Embryonic facial prominence (tissue), 1 donor: ENCODE measurements at regions not wholly inside any gene's neighbourhood (a gene's known extent, or its start where the extent isn't known, plus 50 kb on each side); places are given as distances from the start of the nearest gene placed in this dataset.
A peak's percentile ranks its signal among the peaks of the same experiment; 100 is the strongest.
"Not testable (repeated sequence)": the region's sequence is repeated elsewhere in the genome, so short reads cannot be mapped to it uniquely, and the experiment has no call there.

ENCODE experiments used
- DNase-seq: peaks from one replicate; pipeline ENCODE4 v3.0.0-alpha.2; 2016; ENCODE audit errors: extremely low spot score

GRCh38 chr5:20832204-20833080 lies 844.4 kb upstream of the CDH18 start:
- DNase-seq = peak; percentile 6

- not testable (repeated sequence) for DNase-seq
These were observed 838.0 kb upstream of the CDH18 start for GRCh38 chr5:20825951-20826350.

- DNase-seq = not testable (repeated sequence)
These were observed 809.2 kb upstream of the CDH18 start for GRCh38 chr5:20797216-20797615.

DNA sequence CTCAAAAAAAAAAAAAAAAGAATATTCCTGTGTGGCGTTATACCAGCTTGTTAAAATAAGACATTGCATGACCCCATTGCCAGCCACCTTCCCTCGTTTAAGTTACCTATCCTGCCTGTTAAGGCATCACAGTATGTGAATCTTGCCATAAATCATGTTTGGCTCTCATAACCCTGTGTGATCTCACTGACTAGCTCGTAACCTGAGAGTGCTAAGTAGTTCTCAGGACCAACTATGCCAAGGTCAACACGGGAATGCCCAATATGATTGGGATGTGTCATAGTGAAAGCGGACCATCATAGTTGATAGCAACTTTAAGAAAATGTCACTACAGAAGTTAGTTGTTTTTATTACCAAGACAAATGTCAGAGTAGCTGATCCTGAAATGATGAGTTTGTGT lies 796.8 kb upstream of the CDH18 start:
- not testable (repeated sequence) for DNase-seq

DNA sequence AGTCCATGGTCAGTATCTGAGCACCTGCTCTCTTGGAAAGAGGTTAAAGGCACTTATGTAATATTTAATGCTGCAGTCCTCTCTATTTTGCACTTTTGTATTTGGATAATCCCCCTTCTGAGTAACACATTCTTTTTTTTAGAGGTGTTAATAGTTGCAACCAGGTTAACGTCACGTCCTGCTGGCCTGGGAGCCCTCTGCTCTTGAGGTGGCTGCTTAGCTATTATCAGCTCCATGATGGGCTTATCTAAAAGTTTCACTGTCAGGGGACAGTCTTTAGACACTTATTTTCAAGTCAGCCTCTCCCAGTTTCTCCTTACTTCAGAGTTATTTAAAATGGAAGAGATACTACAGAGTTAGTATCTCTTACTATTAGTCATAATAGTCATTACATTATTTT lies 795.5 kb upstream of the CDH18 start:
- DNase-seq = not testable (repeated sequence)

DNA sequence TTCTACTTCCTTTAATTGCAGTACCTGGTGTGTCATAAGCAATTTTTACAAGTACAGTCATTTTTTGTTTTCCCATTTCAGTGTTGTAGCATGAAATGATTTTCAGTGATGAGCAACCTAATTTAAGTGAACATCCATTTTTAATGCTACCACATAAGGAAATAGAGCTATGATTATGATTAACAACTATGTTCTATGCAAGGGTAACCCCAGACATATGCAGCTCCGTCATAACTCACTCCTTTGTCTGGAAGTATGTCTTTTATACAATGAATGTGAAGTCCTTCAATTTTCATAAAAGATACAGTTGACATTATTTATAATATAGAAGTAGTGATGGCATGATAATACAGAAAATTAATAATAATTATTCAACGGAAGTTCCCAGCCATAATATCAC lies 783.3 kb upstream of the CDH18 start:
- not testable (repeated sequence) for DNase-seq

- not testable (repeated sequence) for DNase-seq
These were observed 777.1 kb upstream of the CDH18 start for GRCh38 chr5:20765074-20765473.

DNA sequence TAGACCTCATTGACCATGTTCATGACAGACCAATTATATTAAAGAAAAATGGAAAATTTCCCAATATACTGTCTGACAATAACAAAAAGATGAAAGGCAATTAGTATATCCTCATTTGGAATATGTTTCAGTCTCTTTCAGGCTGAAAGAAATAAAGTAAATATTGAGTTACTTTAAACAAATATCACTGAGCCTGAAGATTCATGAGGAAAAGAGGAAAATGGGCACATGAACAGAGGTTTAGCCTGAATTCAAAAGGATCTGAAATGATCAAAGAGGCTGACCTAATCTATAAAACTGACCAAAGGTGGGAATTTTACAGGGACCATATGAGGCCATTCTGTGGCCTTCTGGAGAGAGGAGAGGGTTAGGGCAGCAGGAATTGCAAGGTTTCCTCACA lies 771.5 kb upstream of the CDH18 start:
- not testable (repeated sequence) for DNase-seq

DNA sequence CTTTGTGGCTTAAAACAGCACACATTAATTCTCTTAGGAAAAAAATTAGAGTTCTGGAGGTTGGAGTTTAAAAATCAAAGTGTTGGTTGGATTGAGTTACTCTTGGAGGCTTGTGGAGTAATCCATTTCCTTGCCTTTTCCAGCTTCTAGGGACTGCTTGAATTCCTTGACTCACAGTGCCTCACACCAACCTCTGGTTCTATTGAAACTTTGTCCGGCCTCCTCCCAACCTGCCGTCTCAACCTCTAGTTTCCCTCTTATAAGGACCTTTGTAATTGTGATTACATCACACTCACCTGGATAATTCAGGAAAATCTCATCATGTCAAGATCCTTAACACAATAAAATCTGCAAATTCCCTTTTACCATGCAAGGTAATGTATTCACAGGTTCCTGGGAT lies 764.2 kb upstream of the CDH18 start:
- not testable (repeated sequence) for DNase-seq

DNA sequence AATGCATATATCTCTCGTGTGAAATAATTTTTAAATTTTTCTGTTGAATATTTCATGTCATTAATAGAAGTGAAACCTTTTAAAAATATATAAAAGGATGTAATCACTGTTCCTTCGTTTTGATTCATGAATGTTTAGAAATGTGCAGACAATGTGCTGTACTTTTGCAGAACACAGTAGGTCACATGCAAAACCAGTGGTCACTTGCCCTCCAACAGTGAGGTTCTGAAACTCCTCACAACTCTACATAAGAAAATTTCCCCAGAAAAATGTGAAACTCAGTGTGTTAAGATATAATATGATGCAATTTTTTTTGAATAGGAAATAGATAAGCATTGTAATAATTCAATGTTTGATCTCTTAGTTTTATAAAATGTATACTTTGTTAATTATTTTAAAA lies 747.7 kb upstream of the CDH18 start:
- DNase-seq = not testable (repeated sequence)

GRCh38 chr5:20732223-20732622 lies 744.2 kb upstream of the CDH18 start:
- not testable (repeated sequence) for DNase-seq

- not testable (repeated sequence) for DNase-seq
These were observed 733.3 kb upstream of the CDH18 start for GRCh38 chr5:20721286-20721685.

DNA sequence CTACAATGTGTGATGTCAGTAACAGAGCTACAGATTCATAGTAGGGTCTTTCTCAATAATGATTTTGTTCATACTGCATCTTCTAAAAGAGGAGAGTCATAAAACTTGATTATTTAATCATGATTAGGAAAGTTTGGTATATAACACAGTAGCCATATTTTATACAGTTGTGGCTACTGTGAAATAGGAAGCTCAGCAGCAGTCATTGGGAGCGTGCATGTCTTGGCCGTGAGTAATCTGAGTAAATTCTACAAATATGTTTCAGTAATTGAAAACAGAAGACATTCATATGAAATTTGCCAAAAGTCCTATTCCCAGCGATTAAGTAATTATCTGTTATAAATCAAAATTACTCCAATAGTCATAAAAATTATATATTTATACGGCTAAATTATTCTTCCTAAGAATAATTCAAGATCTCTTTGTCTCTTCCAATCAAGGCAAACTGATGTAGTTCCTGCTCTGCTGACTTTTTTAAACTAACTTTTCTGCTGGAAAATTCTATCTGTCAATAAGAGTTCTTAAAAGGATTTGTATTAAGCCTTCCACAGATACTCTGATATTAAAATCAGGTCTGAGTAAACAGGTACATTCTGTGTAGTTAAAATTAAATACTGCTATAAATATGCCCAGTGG lies 723.6 kb upstream of the CDH18 start:
- not testable (repeated sequence) for DNase-seq

- DNase-seq = not testable (repeated sequence)
These were observed 719.6 kb upstream of the CDH18 start for GRCh38 chr5:20707634-20708033.

- DNase-seq = no peak
These were observed 706.1 kb upstream of the CDH18 start for GRCh38 chr5:20694121-20694520.

DNA sequence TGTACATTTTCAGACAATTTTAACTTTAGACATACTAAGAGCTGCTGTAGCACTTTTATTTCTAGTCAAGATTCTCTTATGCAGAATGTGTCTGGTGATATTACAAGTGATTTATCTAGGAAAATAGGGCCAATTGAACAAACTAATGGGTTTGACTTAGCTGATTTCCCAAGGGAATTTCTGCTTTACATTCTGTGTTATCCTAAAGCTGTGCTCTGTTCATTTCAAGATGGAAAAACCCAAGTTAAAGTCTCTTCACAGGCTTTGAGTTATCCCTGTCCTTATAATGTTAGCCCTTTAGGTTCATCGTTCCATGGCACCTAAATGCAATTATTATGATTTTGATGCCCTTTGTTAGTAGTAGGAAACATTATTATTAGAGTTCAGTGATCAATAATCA lies 704.9 kb upstream of the CDH18 start:
- no peak for DNase-seq

- DNase-seq = no peak
These were observed 695.4 kb upstream of the CDH18 start for GRCh38 chr5:20683241-20683940.

DNA sequence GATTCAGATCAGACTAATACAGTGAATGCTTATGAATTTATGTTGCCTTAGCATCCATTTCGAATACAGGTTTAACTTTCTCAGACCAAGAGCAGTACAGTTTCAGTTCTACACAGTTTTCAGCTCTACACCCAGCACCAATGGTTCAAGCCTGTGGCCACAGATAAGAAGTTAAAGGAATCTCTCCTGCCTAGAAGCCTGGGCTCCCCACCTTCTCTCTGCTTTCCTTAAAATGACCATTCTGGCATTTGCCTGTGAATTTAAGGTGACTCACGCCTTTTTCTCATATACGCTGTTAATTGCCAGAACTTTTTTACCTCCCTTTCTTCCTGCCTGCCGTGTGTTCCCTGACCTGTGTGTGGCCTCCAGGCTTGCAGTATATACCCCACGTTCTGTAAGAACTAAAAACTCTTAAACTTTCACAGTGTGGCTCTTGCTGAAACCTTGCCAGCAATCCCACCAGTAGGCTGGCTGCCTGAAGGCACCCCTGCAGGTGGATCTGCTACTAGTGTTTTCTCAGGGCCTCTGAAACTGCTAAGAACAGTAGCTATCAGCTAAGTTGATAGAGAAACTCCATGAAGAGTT lies 692.8 kb upstream of the CDH18 start:
- DNase-seq = no peak

DNA sequence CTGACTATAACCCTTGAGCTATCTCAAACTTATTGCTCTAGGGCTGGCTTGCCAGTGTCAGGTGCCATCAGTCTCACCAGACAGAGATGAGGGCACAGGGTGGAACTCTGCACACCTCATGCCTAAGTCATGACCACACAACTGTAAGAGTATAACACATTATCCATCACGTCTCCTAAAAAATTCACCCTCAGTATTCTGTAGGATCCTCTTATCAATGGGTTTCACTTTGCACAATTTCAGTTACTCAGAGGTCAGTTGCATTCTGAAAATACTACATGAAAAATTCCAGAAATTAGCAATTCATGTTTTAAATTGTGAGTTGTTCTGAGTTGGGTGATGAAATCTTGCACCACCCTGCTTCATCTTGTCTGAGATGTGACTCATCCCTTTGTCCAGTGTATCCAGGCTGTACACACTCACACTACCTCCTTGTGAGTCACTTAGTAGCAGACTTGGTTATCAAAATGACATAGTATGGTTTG lies 690.9 kb upstream of the CDH18 start:
- DNase-seq = no peak

- no peak for DNase-seq
These were observed 690.4 kb upstream of the CDH18 start for GRCh38 chr5:20678386-20678785.

DNA sequence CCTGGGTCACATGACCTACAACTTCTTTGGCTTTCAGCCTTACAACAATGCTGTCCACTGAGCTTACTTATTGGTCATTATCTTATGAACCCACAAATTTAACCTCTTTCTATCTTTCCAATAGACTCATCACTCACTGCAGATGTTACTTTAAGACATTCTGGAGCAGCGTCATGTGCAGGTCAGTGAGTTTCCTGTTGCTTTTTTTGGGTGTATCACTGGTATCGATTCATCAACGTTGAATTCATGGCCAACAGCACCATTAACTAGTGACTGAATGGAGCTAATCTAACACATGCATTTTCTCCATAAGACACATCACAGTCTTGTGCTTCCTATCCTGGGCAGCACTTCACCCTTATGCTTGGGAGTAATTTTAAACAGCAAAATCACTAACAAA lies 672.6 kb upstream of the CDH18 start:
- no peak for DNase-seq

DNA sequence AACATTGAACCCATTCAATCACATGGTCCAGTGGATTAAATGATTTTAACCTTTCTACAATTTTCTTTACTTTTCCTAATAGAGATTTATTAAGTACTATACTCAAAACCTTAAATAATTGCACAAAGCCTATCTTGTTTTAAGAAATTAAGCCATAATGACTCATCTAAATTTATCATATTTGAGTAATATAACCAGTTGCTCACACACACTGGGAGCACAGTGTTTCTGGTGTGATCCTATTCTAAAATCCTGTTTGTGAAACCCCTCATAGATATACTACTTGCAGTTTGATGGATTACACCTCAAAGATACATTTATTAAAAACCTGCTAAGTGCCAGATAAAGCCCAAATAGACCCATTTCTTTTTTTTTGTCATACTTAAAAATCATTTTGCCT lies 668.3 kb upstream of the CDH18 start:
- no peak for DNase-seq
